Gastroesophageal sphincter (tissue), 4 donors: ENCODE measurements at regions not wholly inside any gene's neighbourhood (a gene's known extent, or its start where the extent isn't known, plus 50 kb on each side); places are given as distances from the start of the nearest gene placed in this dataset.

Source experiments
- ATAC-seq: fragments of 150-250 bp; one replicate; pipeline ENCODE4 v1.9.1; 2016; ENCODE audit warnings: mild to moderate bottlenecking, moderate library complexity
- H3K27ac ChIP-seq, 4 donors: fragments of 200-600 bp; sonication (generic) in 3 of 4; 1 replicate in 3 of 4; 2 replicates in 1 of 4; pipeline ENCODE4 v1.5.1; 2016 to 2019
- H3K27me3 ChIP-seq: fragments of 200-600 bp; sonication (generic); one replicate; pipeline ENCODE4 v1.5.1; 2019
- H3K36me3 ChIP-seq, 2 donors: fragments of 200-600 bp; sonication (generic); one replicate each; pipeline ENCODE4 v1.5.1; 2019; ENCODE audit warnings: control low read depth in 1 of 2
- H3K4me1 ChIP-seq, 3 donors: fragments of 200-600 bp; sonication (generic); 1 replicate in 2 of 3; 2 replicates in 1 of 3; pipeline ENCODE4 v1.5.1; 2016 to 2019; ENCODE audit warnings: control low read depth in 2 of 3
- H3K4me3 ChIP-seq, 2 donors: fragments of 200-600 bp; sonication (generic); one replicate each; pipeline ENCODE4 v1.5.1; 2019; ENCODE audit warnings: mild to moderate bottlenecking in 1 of 2, moderate library complexity in 1 of 2
- H3K9me3 ChIP-seq, 3 donors: fragments of 200-600 bp; sonication (generic); one replicate each; pipeline ENCODE4 v1.5.1; 2017 to 2019; ENCODE audit warnings: control low read depth in 2 of 3
- EP300 ChIP-seq: sonication (generic); formaldehyde crosslinking; IDR thresholded peaks from one replicate; pipeline ENCODE4 v1.6.1; 2017; ENCODE audit warnings: antibody characterized with exemption, mild to moderate bottlenecking
- POLR2A ChIP-seq, 2 donors: fragments of 450-650 bp; IDR thresholded peaks; one replicate each; pipeline ENCODE4 v1.6.1; 2017; ENCODE audit warnings: antibody characterized with exemption in 2 of 2, mild to moderate bottlenecking in 2 of 2, moderate library complexity in 1 of 2
- POLR2AphosphoS5 ChIP-seq: sonication (generic); formaldehyde crosslinking; IDR thresholded peaks from one replicate; pipeline ENCODE4 v1.6.1; 2017; ENCODE audit warnings: antibody characterized with exemption
- WGBS, 2 donors: methylation state at CpG; one replicate each; pipeline ENCODE4 v1.1.5; 2018; ENCODE audit warnings: low coverage in 1 of 2; 5-methylcytosine and 5-hydroxymethylcytosine counted together
- TF ChIP-seq, protein P1 (sequence below), 4 experiments: fragments of 200-600 bp in 2 of 4; fragments of 450-650 bp in 2 of 4; sonication (generic) in 1 of 4; IDR thresholded peaks; one replicate each; pipeline ENCODE4 v1.5.1; 2017 to 2019; ENCODE audit warnings: antibody characterized with exemption in 4 of 4, mild to moderate bottlenecking in 2 of 4, moderate library complexity in 2 of 4

GRCh38 chr22:48278620-48279460, 1516.4 kb downstream of the TBC1D22A start:
- Histone ChIP-seq H3K9me3 (peaks cover 0 to under 1% (median 0%) of the 10 kb centered on the region in 3 donors), H3K27ac (no peak overlapping the region), H3K27me3 (peaks cover 59% of the 10 kb centered on the region), H3K4me1 (no peaks in the 10 kb centered on the region), H3K4me3 (no peak overlapping the region), H3K36me3 (no peaks in the 10 kb centered on the region)
- WGBS, 2 donors, result 58 to 60% methylated on average over 1 to 4 of the region's 19 CpGs
- ATAC-seq, result no peak
- TF ChIP-seq, protein P1, sequence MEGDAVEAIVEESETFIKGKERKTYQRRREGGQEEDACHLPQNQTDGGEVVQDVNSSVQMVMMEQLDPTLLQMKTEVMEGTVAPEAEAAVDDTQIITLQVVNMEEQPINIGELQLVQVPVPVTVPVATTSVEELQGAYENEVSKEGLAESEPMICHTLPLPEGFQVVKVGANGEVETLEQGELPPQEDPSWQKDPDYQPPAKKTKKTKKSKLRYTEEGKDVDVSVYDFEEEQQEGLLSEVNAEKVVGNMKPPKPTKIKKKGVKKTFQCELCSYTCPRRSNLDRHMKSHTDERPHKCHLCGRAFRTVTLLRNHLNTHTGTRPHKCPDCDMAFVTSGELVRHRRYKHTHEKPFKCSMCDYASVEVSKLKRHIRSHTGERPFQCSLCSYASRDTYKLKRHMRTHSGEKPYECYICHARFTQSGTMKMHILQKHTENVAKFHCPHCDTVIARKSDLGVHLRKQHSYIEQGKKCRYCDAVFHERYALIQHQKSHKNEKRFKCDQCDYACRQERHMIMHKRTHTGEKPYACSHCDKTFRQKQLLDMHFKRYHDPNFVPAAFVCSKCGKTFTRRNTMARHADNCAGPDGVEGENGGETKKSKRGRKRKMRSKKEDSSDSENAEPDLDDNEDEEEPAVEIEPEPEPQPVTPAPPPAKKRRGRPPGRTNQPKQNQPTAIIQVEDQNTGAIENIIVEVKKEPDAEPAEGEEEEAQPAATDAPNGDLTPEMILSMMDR (IDR thresholded peaks at IDR 0.05), result no peak
- TF ChIP-seq EP300 (no peak), POLR2AphosphoS5 (no peak), POLR2A (IDR thresholded peaks at IDR 0.05) (no peak)

DNA sequence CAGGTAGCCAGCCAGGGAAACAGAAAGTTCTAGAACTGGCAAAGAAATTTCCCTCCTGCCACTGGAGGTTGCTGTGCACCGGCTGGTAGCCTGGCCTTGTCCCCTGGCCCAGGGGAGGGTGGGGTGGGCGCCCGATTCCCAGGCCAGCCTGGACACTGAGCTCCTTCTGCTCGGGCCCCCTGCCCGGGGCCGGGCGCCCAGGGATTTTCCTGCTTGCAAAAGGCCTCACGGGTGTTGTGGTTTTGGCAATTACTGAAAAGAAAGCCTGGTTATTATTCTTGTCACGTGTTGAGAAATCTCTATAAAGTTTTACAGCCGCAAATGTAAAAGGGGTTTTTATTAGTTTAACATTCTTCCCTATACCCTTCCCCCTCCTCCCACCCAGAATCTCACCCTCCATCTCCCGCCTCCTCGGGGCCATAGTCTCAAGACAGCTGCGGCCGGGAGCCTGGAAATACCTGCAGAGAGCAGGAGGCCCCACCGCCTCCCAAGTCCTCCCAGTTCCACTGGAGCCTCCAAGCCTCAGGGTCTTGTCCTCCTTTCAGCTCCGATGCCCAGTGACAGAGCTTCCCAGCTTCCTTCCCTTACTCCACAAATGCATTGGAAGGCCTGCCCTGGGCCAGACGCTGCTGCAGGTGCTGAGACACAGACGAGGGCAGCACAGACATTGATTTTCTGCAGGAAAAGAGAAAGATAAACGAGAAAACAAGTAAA, 1515.6 kb downstream of the TBC1D22A start:
- WGBS, 2 donors, result 28 to 40% methylated on average over 2 to 6 of the region's 19 CpGs

DNA sequence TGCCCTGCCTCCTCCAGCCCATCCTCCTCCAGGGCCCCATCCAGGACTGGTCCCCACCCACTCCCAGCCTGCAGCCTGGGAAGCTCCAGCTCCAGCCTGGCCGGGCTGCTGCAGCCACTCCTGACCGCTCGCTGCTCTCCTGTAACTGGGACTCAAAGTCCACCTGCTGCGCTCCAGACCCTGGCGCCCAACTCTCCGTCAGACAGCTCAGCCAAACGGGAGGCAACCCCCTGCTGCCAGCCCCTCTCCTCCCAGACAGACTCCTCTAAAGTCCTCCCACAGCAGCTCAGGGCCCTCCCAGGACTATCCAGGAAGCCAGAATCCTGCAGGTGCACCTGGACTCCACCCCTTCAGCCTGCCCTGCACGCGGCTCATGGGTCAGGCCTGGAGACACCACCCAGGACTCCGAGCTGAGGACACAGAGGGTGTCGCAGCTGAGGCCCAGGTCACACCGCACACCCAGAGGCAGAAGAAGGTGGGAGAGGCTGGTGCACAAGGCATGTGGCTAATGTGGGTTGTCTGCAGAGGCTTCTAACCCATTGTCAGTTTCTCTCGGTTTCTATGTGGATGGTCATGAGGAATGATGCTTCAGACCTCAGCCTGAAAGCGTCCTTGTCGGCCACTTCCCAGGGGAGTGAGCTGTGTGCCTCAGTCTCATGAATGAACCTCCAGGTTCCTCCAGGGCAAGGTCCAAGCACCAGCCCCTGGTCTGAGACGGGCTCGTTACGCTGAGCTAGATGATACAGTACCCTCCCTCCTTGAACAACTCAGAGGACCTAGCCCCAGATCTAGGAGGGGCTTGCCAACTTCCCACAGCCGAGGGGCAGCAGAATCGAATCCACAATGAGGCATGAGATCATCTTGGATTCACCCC, 1514.8 kb downstream of the TBC1D22A start:
- H3K4me1 ChIP-seq, result no peaks in the 10 kb centered on the region
- TF ChIP-seq, protein P1 (IDR thresholded peaks at IDR 0.05), result no peak
- TF ChIP-seq POLR2A (IDR thresholded peaks at IDR 0.05) (no peak), EP300 (no peak), POLR2AphosphoS5 (no peak)
- peaks cover 66% of the 10 kb centered on the region for H3K27me3 ChIP-seq
- no peak overlapping the region for H3K4me3 ChIP-seq
- H3K9me3 ChIP-seq, result no peaks in the 10 kb centered on the region
- H3K27ac ChIP-seq, result no peak overlapping the region
- no peak for ATAC-seq
- no CpG with 5 or more reads among the region's 20 CpGs for WGBS, 2 donors
- no peaks in the 10 kb centered on the region for H3K36me3 ChIP-seq

More for the DNA sequence above, 1515.6 kb downstream of the TBC1D22A start:
- no peaks in the 10 kb centered on the region for H3K4me1 ChIP-seq
- no peaks in the 10 kb centered on the region for H3K36me3 ChIP-seq
- peaks cover 61% of the 10 kb centered on the region for H3K27me3 ChIP-seq
- no peak overlapping the region for H3K27ac ChIP-seq
- no peak overlapping the region for H3K4me3 ChIP-seq
- H3K9me3 ChIP-seq, result no peaks in the 10 kb centered on the region
- no peak for TF ChIP-seq EP300
- TF ChIP-seq, protein P1 (IDR thresholded peaks at IDR 0.05), result no peak
- ATAC-seq, result no peak

DNA sequence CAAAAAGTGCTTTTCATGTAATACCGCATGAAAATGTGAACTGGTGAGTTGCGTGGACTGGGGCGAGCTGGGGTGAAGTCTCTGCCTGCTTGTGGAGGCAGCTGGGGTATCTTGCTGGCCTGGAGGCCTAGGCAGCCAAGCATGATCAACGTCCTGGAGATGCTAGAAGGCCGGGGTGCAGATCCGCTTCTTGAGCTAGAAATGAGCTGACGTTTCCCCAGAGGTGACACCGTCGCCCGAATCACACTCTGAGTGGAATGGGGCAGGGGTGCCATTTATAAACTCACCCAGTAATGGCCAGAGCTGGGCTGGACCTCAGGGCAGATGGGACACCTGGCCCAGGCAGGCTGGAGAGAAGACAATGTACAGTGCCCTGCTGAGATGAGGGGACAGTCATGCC, 1513.0 kb downstream of the TBC1D22A start:
- 95 to 97% methylated on average over 6 to 10 of the region's 10 CpGs for WGBS, 2 donors

More for the DNA sequence above, 1513.0 kb downstream of the TBC1D22A start:
- Histone ChIP-seq H3K27ac (no peak overlapping the region), H3K4me1 (no peaks in the 10 kb centered on the region), H3K9me3 (no peaks in the 10 kb centered on the region), H3K36me3 (no peaks in the 10 kb centered on the region), H3K27me3 (peaks cover 74% of the 10 kb centered on the region), H3K4me3 (no peak overlapping the region)
- no peak for ATAC-seq
- TF ChIP-seq EP300 (no peak), POLR2AphosphoS5 (no peak), POLR2A (IDR thresholded peaks at IDR 0.05) (no peak)
- TF ChIP-seq, protein P1 (IDR thresholded peaks at IDR 0.05), result no peak
